Pons (tissue), 1 donor: ENCODE measurements at regions not wholly inside any gene's neighbourhood (a gene's known extent, or its start where the extent isn't known, plus 50 kb on each side); places are given as distances from the start of the nearest gene placed in this dataset.

ENCODE experiments used
- DNase-seq: peaks from one replicate; pipeline ENCODE4 v3.0.0-alpha.2; 2016; ENCODE audit warnings: low spot score

DNA sequence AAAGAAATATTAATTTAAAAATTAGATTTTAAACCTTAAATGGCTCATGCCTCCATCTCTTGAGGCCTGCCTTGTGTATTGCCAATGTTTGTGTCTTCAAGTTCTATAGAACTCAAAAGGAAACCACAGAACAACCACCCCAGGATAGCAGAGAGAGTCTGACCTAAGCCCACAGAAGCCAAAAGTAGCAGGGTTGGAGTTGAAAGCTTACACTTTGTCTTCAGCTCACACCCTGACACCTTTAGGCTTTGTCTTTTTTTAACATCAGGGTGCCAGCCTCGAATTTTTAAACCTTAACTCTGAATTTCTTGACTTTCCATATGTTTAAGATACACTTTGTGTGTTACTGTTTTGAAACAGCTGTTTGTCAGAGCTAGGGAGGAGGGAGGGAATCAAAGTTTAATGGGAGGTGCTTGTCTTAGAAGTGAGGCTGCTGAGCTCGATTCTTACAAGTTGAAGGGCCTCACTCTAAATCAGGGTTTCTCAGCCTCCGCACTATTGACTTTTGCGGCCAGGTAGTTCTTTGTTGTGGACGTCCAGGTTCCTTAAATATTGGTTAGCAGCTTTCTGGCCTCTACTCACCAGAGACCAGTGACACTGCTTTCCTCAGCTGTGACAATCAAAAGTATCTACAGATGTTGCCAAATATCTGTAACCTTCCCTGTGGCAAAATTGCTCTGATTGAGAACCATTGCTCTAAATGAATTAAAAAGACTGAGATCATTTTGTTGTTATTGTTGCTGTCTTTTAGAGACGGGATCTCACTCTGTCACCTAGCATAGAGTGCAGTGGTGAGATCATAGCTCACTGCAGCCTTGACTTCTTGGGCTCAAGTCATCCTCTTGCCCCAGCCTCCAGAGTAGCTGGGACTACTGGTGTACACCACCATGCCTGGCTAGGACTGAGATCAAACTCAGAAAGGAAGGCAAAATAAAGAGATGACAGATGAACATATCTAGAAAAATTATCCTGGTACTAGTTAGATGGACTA is 139.2 kb upstream of the EOMES start:
- no peak for DNase-seq

DNA sequence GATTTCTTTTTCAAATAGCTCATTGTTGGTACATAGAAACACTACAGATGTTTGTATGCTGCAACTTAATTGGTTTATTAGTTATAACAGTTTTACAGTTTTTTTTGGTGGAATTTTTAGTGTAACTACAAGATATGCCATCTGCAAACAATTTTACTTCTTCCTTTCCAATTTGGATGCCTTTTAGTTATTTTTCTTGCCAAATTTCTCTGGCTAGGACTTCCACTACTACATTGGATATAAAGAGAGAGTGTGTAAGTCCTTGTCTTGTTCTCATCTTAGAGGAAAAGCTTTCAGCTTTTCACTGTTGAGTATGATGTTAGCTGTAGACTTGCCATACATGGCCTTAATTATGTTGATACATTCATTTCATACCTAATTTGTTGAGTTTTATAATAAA is 143.6 kb upstream of the EOMES start:
- no peak for DNase-seq

DNA sequence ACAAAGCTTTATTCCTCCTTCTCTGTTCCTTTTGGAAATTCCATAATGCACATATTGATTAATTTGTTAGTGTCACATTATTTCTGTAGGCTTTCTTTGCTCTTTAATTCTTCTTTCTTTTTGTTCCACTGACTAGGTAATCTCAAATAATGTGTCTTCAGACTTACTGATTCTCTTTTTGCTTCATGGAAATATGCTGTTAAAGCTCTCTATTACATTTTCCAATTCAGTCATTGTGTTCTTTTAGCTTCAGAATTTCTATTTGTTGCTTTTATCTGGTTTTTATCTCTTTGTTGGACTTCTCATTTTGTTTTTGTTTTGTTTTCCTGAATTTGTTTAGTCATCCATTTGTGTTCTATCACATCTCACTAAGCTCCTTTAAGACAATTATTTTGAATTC is 147.0 kb upstream of the EOMES start:
- no peak for DNase-seq

DNA sequence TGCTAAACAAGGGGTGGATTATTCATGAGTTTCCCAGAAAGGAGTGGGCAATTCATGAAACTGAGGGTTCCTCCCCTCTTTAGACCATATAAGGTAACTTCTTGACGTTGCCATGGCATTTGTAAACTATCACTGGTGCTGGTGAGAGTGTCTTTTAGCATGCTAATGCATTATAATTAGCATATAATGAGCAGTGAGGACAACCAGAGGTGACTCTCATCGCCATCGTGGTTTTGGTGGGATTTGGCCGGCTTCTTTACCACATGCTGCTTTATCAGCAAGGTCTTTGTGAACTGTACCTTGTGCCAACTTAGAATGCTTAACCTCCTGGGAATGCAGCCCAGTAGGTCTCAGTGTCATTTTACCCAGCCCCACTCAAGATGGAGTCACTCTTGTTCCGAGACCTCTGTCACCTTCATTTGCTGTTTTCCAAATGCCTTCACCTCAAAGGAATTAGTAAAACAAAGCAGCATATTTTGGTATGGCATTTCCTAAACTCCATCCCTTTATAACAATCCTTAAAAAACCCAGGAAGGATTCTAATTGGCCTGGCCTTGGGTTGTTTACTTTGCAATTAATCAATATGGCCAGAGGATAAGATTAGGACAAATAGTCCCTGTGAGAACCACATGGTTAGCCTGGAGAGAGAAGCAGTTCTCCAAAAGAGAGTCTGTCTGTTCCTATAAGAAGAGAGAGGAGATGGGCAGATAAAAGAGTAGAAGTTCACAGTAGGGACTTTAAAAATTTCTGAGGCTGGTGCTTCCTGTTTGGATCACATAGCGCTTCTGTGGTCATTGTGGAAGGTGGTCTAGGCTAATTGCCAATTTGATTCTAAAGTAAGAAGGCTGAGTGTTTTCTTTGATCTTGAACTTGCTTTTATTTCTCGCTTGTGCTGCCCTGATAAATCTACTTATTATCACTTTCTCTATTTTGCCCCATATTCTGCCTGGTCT is 155.2 kb upstream of the EOMES start:
- DNase-seq: no peak

DNA sequence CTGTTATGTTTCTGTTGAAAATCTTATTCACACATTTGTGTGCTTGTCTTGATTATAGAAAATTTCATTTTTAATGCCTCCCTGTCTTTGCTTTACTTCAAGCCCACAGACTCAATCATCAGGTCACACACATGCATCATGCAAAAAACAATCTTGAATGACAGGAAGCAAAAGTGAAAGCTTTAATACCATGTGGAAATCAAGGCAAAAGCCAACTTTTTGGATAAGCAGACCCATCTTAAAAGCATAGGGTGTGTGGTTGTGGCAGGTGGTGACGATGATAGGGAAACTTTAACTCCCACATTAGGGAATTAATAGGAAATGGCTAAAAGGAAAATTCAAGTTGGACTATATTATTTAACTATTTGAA is 155.9 kb upstream of the EOMES start:
- DNase-seq: no peak

DNA sequence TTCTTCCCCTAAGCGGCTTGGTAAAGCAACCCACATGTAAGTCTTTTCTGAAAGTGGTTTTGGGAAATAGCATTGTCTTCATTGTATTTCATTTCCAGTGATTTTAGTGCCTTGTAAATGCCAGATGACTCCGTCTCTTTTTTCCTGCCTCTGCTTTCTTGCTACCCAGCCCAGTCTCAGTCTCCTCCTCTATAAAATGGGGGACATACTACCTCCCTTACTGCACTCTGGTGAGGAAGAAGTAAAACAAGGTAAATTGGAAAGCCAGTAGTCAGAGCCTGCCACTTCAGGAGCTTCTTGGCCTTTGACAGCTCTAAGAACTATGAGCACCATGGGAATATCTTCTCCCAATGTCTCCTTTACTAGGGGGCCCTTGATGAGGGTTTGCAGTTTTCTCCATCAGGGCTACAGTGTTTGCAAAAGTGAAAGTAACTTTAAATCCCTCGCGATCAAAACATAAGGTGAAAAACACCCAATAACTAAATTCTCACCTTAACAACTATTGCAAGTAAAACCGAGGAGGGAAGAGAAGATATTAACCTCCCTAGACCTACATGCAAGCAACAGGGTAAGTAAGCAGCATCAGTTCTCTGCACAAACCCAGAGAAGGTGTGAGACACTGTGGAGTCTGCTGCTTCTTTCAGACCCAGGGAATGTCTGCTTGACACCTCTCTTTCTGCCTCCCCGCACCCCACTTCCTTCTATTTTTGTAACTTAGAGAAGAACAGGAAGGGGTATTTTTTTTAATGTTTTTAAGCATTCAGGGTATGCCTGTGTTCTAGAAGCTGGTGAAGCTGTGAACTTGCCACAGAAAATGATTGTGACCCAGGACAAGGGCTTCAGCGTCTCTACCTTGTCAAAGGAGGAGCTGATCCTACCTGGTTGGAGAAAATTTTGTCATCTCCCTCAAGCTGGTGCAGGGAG is 159.1 kb upstream of the EOMES start:
- DNase-seq: no peak

DNA sequence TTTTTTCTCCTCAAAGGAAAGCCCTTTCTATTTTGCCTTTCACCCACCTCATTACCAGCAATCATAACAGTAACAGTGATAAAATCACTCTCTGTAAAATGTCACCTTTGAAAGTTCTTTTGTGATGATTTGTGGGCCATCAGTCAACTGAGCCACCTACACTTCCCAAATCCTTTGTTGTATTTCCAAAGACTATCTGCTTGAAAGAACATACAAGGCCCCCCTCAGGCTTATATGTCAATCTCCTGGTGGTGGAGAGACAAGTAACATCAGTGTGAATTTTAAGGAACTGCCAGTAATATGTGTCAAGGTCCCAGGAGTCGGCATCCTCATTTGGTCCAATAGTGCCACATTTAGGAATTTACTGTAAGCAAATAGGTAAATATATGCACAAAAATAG is 161.1 kb upstream of the EOMES start:
- DNase-seq: no peak

DNA sequence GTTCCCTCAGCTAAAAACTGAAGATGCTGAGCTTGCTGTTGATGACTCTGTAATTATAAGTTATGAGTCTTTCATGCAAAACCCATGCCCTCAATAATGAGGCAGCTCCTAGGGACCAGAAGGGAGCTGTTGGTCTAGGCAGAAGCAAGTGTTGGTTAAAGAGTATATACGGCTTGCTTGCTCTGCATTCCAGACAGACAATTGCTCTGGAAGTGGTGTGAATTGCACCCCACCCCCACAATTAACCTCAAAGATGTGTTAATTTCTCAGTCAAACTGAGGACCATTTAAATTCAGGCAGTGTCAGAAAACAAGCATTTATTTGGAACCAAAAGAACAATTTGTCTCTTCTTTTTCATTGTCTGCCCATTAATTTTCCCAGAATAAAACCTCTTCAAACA is 163.5 kb upstream of the EOMES start:
- no peak for DNase-seq

DNA sequence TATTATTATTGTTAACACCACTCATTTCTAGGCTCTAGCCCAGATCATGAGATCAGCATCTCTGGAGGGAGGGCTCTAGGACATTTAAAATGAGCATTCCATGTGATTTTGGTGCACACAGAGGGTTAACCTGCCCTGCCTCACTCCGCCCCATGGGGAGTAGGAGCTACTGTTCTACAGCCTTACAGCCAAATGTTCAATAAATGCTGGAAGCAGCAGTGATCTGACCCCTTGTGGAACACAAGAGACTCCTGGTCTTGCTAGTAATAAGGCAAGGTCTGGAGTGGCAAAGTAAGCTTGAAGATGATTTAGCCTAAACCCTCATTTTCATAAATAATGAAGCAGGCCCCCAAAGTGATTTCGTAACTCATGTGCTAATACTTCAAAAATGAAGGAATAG is 166.4 kb upstream of the EOMES start:
- DNase-seq: no peak

DNA sequence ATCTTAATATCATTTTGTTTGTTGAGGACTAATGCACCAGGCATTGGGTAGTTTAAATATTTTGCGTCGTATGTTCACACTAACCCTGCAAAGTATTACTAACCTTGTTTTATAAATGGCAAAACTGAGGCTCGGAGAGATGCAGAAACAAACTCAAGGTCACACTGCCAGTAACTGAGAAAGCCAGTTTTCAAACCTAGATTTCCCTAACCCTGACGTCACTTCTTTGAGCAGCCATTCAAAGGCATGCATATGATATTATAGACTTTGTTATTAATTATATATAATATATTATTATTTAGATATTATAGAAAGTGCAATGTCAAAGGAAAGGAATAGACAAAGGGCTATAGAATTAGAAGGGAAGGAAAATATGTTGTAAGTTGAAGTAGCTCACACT is 167.6 kb upstream of the EOMES start:
- no peak for DNase-seq

DNA sequence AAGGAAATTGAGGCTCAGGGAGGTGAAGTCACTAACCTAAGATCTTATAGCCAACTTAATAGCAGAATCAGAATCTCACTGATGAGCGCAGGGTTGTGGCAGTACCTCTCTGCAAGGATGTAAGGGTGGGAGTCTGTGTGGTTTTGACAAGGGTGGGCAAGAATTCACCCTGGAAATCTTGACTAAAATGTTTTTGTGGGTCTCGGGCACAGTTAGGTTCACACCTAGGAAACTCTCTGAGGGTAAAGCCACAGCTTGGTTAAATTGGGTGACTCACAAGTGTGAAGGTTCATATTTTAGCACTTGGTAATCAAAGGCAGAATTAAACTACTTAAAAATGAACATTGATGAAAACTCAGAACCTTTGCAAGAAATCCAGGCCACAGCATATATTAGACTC is 178.2 kb upstream of the EOMES start:
- no peak for DNase-seq

DNA sequence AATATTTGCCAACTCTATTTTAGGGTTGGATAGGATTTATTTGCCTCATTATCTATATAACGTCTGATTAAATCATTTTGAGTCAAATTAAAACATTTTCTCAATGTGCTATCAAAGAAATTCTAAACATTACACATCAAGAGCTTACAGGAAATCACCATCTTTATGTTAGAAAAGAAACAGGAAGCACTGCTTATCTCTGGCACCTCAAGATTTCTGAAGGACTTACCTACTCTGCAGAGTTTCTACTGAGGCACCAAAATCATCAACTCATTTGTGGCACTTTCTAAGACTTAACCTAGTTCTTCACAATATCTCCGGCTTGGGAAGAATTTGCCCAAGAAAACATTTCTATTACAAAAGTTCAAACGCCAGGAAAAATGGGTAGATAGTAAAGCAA is 181.3 kb upstream of the EOMES start:
- DNase-seq: no peak

DNA sequence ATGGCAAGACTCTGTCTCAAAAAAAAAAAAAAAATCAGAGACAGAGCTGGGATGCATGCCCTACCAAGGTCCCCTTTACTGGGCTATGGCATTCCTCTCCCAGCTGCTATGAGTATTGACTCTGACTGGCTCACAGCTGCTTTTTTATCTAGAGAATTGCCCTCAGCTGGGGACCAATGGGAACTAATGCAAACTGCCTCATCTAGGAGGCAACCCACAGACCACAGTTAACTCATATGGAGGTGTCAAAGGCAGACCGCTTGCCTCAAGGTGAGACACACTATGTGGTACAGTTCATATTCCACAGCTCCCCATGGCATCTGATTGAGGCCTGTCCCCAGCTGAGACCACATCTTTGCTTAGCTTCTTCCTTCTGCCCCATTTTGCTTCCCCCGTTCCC is 183.5 kb upstream of the EOMES start:
- no peak for DNase-seq

DNA sequence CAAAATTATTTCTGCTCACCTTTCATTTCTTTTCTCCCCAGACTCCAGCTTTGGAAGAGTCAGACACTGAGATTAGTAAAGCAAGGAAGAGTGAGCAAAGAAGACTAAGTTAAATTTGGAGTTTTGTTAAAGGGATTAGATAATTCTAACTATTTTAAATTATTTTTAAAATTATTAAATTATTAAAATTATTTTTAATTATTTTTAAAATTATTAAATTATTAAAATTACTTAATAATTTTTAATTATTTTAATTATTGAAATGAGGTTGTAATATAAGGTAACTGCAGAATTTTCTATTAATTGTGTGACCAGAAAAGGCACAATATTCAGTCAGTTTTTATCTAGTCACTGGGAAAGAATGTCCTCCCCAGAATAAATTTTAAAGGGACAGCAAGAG is 185.0 kb upstream of the EOMES start:
- DNase-seq: no peak

DNA sequence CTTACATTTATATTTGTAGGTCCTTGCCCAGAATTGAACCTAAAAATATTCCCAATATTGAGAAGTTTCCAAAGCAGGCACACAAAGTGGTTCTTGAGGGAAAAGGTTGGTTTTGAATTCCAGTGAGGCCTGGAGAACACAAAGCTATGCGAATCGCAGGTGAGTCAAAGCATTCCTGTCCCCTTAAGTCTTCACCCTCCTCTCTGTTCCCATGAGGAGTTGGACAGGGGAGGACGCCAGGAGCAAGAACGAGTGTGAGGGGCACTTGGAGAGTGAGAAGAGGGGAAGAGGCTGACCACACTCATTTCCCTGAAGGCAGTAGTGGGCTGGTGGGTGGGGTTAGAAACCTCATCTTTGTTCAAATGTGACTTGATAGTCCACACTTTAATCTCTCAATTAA is 185.8 kb upstream of the EOMES start:
- DNase-seq: no peak

DNA sequence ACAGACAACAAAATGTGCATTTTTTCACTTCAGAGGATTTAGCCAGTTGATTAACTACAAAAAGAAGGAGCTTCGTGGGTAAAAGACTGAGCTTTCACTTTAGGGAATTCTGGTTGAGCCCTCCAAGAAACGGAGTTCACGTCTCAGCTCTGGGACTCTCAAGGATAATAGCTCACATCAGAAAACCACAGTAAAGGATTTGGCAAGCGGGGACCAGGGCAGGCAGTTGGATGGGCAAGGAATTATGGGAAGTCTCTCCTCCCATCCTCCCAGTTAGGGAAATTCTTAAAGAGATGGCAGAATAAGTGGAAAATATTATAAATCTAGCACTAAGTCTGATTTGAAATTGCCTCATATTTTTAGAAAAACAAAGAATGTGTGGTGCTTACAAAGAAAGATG is 188.3 kb upstream of the EOMES start:
- DNase-seq: no peak

DNA sequence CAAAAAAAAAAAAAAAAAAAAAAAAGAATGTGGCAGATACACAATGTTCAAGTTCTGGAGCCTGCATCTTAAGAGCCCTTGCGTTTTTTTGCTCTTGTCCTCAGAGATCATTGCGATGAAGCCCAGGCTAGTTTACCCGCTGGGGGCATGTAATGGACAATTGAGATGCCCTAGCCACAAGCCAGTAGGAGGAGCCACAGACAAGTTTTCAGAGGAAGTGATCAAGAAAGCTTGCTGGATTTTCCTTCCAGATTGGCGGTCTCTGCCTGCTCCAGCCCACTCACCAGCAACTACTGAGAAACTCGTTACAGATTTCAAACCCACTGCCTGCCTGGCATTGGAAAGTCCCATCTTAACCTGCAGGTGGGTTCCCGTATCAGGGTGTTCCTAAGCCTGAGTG is 192.1 kb upstream of the EOMES start:
- no peak for DNase-seq

DNA sequence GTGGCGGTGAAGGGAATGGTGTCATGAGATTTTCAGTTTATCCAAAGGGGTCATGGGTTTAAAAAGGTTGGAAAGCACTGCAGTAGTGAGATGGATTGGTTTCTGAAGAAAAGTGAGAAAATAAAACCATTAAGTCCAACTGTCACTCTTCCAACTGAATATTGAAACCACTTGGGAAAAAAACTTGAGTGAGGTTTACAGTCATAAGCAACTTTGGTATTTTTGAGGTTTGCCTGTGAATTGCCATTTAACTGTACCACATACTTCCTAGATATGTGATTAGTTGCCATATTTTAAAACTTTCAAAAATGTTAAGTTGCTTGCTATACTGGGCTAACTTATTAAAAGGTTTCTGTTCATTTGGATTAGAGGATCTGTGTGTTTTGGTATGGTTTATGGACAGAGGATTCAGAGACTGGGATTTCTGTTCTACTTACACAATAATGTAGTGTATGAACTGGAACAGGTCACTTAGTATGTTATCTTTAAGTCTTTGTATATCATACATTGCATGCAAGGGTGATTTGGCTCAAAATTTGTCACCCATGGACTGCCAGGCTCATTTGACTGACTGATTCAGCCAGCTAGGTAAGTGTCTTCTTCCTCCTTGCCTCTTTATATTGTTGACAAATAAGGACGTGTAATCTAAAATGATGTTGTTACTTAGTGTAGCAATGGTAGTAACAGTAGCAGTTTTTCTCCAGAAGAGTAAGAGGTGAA is 201.4 kb upstream of the EOMES start:
- no peak for DNase-seq

DNA sequence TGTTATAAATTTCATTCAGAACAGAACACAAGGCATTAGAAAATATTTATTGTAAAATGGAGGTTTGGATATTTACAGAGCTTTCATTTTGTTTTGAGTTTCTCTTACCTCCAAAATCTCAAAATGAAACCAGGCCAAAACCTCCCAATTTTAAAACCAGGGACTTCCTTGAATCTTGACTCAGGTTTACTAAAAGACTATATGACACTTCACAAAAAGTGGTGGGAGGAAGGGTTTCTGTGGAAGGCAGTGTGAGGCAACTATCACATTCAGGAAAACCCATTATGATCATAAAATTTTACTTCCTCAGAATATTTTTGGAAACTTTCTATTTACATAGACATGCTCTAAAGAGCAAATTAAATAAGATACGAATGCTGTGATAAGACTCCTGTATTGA is 205.8 kb upstream of the EOMES start:
- no peak for DNase-seq

DNA sequence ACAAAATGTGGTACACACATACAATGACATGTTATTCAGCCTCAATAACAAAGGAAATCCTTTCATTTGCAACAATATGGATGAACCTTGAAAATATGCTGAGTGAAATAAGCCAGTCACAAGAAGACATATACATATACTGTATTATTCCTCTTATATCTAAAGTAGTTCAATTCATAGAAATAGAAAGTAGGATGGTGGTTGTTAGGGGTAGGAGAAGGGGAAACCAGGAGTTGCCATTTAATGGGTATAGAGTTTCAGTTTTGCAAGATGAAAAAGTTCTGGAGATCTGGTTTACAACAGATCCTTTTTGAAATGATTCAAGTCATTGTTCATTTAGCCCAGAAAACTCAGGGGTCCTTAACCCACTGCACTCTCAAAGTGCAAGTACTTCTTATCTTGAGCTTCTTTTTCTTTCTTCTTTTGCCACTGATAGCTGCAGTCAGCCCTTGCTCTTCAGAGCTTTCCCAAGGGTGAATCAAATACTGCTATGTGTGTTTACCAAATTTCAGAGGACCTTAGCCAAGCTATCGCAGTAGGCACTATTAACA is 208.0 kb upstream of the EOMES start:
- DNase-seq: no peak

DNA sequence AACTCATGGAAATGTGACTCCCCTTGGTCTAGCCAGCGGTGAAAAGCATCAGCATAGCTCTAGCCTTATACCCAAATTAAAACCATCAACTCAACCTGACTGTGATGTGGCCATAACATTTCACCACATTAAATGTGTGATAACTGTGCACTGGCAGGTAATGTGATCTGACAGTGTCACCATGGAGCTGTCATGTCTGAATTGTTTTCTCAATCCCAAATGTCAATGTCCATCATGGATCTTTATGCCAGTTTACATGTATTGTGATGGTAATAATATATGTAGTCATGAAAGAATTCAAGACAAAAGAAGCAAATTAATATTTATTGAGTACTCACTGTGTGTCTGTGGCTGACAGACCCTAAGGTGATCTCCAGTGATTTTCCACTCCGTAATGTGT is 213.4 kb upstream of the EOMES start:
- DNase-seq: no peak
